Astrocyte (in vitro differentiated cells and primary cell): ENCODE measurements at regions not wholly inside any gene's neighbourhood (a gene's known extent, or its start where the extent isn't known, plus 50 kb on each side); places are given as distances from the start of the nearest gene placed in this dataset.

Experiments used
- DNase-seq: peaks from one replicate; pipeline ENCODE4 v3.0.0-alpha.2; 2010; ENCODE audit warnings: low read depth
- FAIRE-seq: peaks from 2 replicates; lab custom pipeline; 2011; peaks lifted over from hg19 to GRCh38; lab: Jason Lieb, UNC
- H2AFZ ChIP-seq: 2 replicates; pipeline ENCODE4 v1.6.0; 2012; ENCODE audit warnings: low read depth, low read length, inconsistent platforms
- H3K27ac ChIP-seq: 2 replicates; pipeline ENCODE4 v1.5.1; 2011; ENCODE audit warnings: low read depth, low read length, inconsistent platforms
- H3K27me3 ChIP-seq: 2 replicates; pipeline ENCODE4 v1.6.0; 2011; ENCODE audit warnings: low read length, inconsistent platforms; ENCODE audit not compliant: insufficient read depth
- H3K36me3 ChIP-seq: 2 replicates; pipeline ENCODE4 v1.5.1; 2011; ENCODE audit warnings: low read length, inconsistent platforms; ENCODE audit not compliant: insufficient read depth
- H3K4me1 ChIP-seq: 2 replicates; pipeline ENCODE4 v1.5.1; 2011; ENCODE audit warnings: low read length, inconsistent platforms; ENCODE audit not compliant: insufficient read depth
- H3K4me2 ChIP-seq: 2 replicates; pipeline ENCODE4 v1.6.0; 2012; ENCODE audit warnings: low read length, inconsistent platforms
- H3K4me3 ChIP-seq: 2 replicates; pipeline ENCODE4 v1.5.1; 2011; ENCODE audit warnings: low read depth, mild to moderate bottlenecking, low read length, inconsistent platforms; ENCODE audit not compliant: insufficient read depth
- H3K79me2 ChIP-seq: 2 replicates; pipeline ENCODE4 v1.6.0; 2012; ENCODE audit warnings: mild to moderate bottlenecking, low read length, inconsistent platforms; ENCODE audit not compliant: insufficient read depth
- H3K9ac ChIP-seq: 2 replicates; pipeline ENCODE4 v1.6.0; 2012; ENCODE audit warnings: mild to moderate bottlenecking, low read length, inconsistent platforms
- H3K9me3 ChIP-seq: 2 replicates; pipeline ENCODE4 v1.5.1; 2012; ENCODE audit warnings: low read depth, mild to moderate bottlenecking, low read length, inconsistent platforms; ENCODE audit not compliant: insufficient read depth
- H4K20me1 ChIP-seq: 2 replicates; pipeline ENCODE4 v1.6.0; 2012; ENCODE audit warnings: low read length, inconsistent platforms; ENCODE audit not compliant: insufficient read depth
- H3K27ac Mint-ChIP-seq: one replicate; pipeline ENCODE4 v1.8.0; 2021; ENCODE audit warnings: mild to moderate bottlenecking, mixed read lengths; ENCODE audit not compliant: unreplicated experiment
- H3K27me3 Mint-ChIP-seq: one replicate; pipeline ENCODE4 v1.8.0; 2021; ENCODE audit warnings: low read depth, mixed read lengths; ENCODE audit not compliant: unreplicated experiment
- H3K36me3 Mint-ChIP-seq: one replicate; pipeline ENCODE4 v1.8.0; 2021; ENCODE audit warnings: low read depth, mixed read lengths; ENCODE audit not compliant: unreplicated experiment
- H3K4me1 Mint-ChIP-seq: one replicate; pipeline ENCODE4 v1.8.0; 2021; ENCODE audit warnings: low read depth, mixed read lengths; ENCODE audit not compliant: unreplicated experiment
- H3K4me3 Mint-ChIP-seq: one replicate; pipeline ENCODE4 v1.8.0; 2021; ENCODE audit warnings: mild to moderate bottlenecking, moderate library complexity, mixed read lengths; ENCODE audit not compliant: unreplicated experiment
- H3K9me3 Mint-ChIP-seq: one replicate; pipeline ENCODE4 v1.8.0; 2021; ENCODE audit warnings: mild to moderate bottlenecking, mixed read lengths; ENCODE audit not compliant: unreplicated experiment
- CTCF ChIP-seq: IDR thresholded peaks from 2 replicates; pipeline ENCODE4 v1.5.1; 2011; ENCODE audit warnings: low read depth, mild to moderate bottlenecking, inconsistent platforms, low read length, moderate library complexity; ENCODE audit not compliant: insufficient read depth
- EZH2 ChIP-seq: IDR thresholded peaks from 2 replicates; pipeline ENCODE4 v1.6.1; 2012; ENCODE audit warnings: mild to moderate bottlenecking, low read length, inconsistent platforms; ENCODE audit not compliant: insufficient read depth

- Mint-ChIP-seq H3K9me3 (peaks cover 3% of the 10 kb centered on the region), H3K4me3 (no peak overlapping the region), H3K36me3 (no peaks in the 10 kb centered on the region), H3K27me3 (no peaks in the 10 kb centered on the region), H3K27ac (no peak overlapping the region), H3K4me1 (no peaks in the 10 kb centered on the region)
- Histone ChIP-seq H4K20me1 (no peaks in the 10 kb centered on the region), H3K4me2 (no peak overlapping the region), H3K9ac (no peak overlapping the region), H3K27ac (no peak overlapping the region), H3K9me3 (peaks cover 5% of the 10 kb centered on the region), H2AFZ (peak overlapping the region; percentile 8), H3K79me2 (no peaks in the 10 kb centered on the region), H3K36me3 (no peaks in the 10 kb centered on the region), H3K27me3 (no peaks in the 10 kb centered on the region), H3K4me1 (no peaks in the 10 kb centered on the region), H3K4me3 (no peak overlapping the region)
- TF ChIP-seq EZH2 (no peak), CTCF (no peak)
- FAIRE-seq (no peak), DNase-seq (no peak)
Observed at GRCh38 chr3:79878708-79879107, 110.9 kb upstream of the ROBO1 start.

- H3K36me3 Mint-ChIP-seq, result no peaks in the 10 kb centered on the region
- H3K9me3 ChIP-seq, result peaks cover 5% of the 10 kb centered on the region
- no peaks in the 10 kb centered on the region for H3K27me3 Mint-ChIP-seq
- peaks cover 18% of the 10 kb centered on the region for H3K4me1 ChIP-seq
- no peaks in the 10 kb centered on the region for H3K36me3 ChIP-seq
- H3K79me2 ChIP-seq, result no peaks in the 10 kb centered on the region
- DNase-seq, result no peak
- no peak overlapping the region for H3K9ac ChIP-seq
- H3K27ac ChIP-seq, result no peak overlapping the region
- H3K27ac Mint-ChIP-seq, result no peak overlapping the region
- H3K4me1 Mint-ChIP-seq, result peaks cover 3% of the 10 kb centered on the region
- no peak overlapping the region for H2AFZ ChIP-seq
- H3K4me3 Mint-ChIP-seq, result no peak overlapping the region
- no peak overlapping the region for H3K4me2 ChIP-seq
- TF ChIP-seq CTCF, result no peak
- no peak for TF ChIP-seq EZH2
- no peaks in the 10 kb centered on the region for H3K27me3 ChIP-seq
- H3K9me3 Mint-ChIP-seq, result peaks cover 3% of the 10 kb centered on the region
- no peak for FAIRE-seq
- no peaks in the 10 kb centered on the region for H4K20me1 ChIP-seq
- no peak overlapping the region for H3K4me3 ChIP-seq
Observed at GRCh38 chr3:79874646-79875045, 106.8 kb upstream of the ROBO1 start.

- TF ChIP-seq EZH2, result no peak
- no peak for TF ChIP-seq CTCF
- DNase-seq (peak; percentile 93), FAIRE-seq (no peak)
- H3K27me3 Mint-ChIP-seq, result no peaks in the 10 kb centered on the region
- Histone ChIP-seq H3K79me2 (no peaks in the 10 kb centered on the region), H3K9ac (no peak overlapping the region), H3K9me3 (no peaks in the 10 kb centered on the region), H4K20me1 (no peaks in the 10 kb centered on the region), H3K27me3 (no peaks in the 10 kb centered on the region), H3K36me3 (no peaks in the 10 kb centered on the region), H3K4me3 (no peak overlapping the region), H2AFZ (no peak overlapping the region), H3K4me2 (peak overlapping the region; percentile 28), H3K4me1 (peaks cover 18% of the 10 kb centered on the region), H3K27ac (peak overlapping the region; percentile 73)
- H3K27ac Mint-ChIP-seq, result no peak overlapping the region
- H3K4me1 Mint-ChIP-seq, result peaks cover 3% of the 10 kb centered on the region
- H3K4me3 Mint-ChIP-seq, result no peak overlapping the region
- no peaks in the 10 kb centered on the region for H3K9me3 Mint-ChIP-seq
- no peaks in the 10 kb centered on the region for H3K36me3 Mint-ChIP-seq
Observed at GRCh38 chr3:79872483-79872882, 104.7 kb upstream of the ROBO1 start.
